Ishikawa (cell line): ENCODE measurements at regions not wholly inside any gene's neighbourhood (a gene's known extent, or its start where the extent isn't known, plus 50 kb on each side); places are given as distances from the start of the nearest gene placed in this dataset.

Experiments
- CEBPB ChIP-seq: IDR thresholded peaks from 2 replicates; pipeline ENCODE4 v1.6.1; 2012
- CREB1 ChIP-seq: IDR thresholded peaks from 2 replicates; pipeline ENCODE4 v1.6.1; 2012; ENCODE audit warnings: low read depth
- EGR1 ChIP-seq: IDR thresholded peaks from 2 replicates; pipeline ENCODE4 v1.6.1; 2012
- EP300 ChIP-seq: IDR thresholded peaks from 2 replicates; pipeline ENCODE4 v1.6.1; 2012; ENCODE audit warnings: borderline replicate concordance
- FOXM1 ChIP-seq: IDR thresholded peaks from 2 replicates; pipeline ENCODE4 v1.6.1; 2012; ENCODE audit warnings: low read depth, borderline replicate concordance
- MAX ChIP-seq: IDR thresholded peaks from 2 replicates; pipeline ENCODE4 v1.6.1; 2012
- NFIC ChIP-seq: IDR thresholded peaks from 2 replicates; pipeline ENCODE4 v1.6.1; 2012
- RAD21 ChIP-seq: IDR thresholded peaks from 2 replicates; pipeline ENCODE4 v1.6.1; 2012; ENCODE audit warnings: low read depth
- REST ChIP-seq: IDR thresholded peaks from 2 replicates; pipeline ENCODE4 v1.6.1; 2012; ENCODE audit warnings: low read depth, mild to moderate bottlenecking
- TAF1 ChIP-seq: IDR thresholded peaks from 2 replicates; pipeline ENCODE4 v1.6.1; 2012; ENCODE audit warnings: low read depth, mild to moderate bottlenecking
- TCF12 ChIP-seq: IDR thresholded peaks from 2 replicates; pipeline ENCODE4 v1.6.1; 2012; ENCODE audit warnings: low read depth
- TEAD4 ChIP-seq: IDR thresholded peaks from 2 replicates; pipeline ENCODE4 v1.6.1; 2012
- USF1 ChIP-seq: IDR thresholded peaks from 2 replicates; pipeline ENCODE4 v1.6.1; 2012
- YY1 ChIP-seq: IDR thresholded peaks from 2 replicates; pipeline ENCODE4 v1.6.1; 2012; ENCODE audit warnings: low read depth
- ZBTB7A ChIP-seq: IDR thresholded peaks from 2 replicates; pipeline ENCODE4 v1.6.1; 2012; ENCODE audit warnings: low read depth

GRCh38 chr4:127118681-127119080 lies 514.1 kb upstream of the INTU start:
- TF ChIP-seq MAX (no peak), NFIC (no peak)

- TF ChIP-seq FOXM1 (no peak), YY1 (no peak), TEAD4 (no peak), TAF1 (no peak), MAX (no peak), EP300 (no peak), REST (no peak)
Measured at GRCh38 chr4:127120441-127121090, 512.2 kb upstream of the INTU start.

- TF ChIP-seq FOXM1 (no peak), USF1 (no peak), TAF1 (no peak), RAD21 (peak; percentile 34; the same call in 1 of the 2 replicates)
Measured at GRCh38 chr4:127124919-127125318, 507.8 kb upstream of the INTU start.

- no peak for TF ChIP-seq YY1
- TF ChIP-seq TCF12 = no peak
- no peak for TF ChIP-seq CEBPB
- TF ChIP-seq RAD21 = no peak
- TF ChIP-seq REST = no peak
- no peak for TF ChIP-seq FOXM1
Measured at GRCh38 chr4:127126718-127127117, 506.0 kb upstream of the INTU start.

- TF ChIP-seq TEAD4 (no peak), TCF12 (no peak), EP300 (peak; percentile 14; the same call in 1 of the 2 replicates), YY1 (no peak), EGR1 (no peak), CREB1 (no peak), TAF1 (no peak), CEBPB (no peak), RAD21 (no peak), NFIC (peak; percentile 35; the same call in 1 of the 2 replicates), MAX (no peak), ZBTB7A (no peak)
Measured at GRCh38 chr4:127131527-127131926, 501.2 kb upstream of the INTU start.

- TF ChIP-seq ZBTB7A = no peak
- no peak for TF ChIP-seq EP300
- TF ChIP-seq TEAD4 = no peak
- TF ChIP-seq MAX = no peak
- TF ChIP-seq CEBPB = no peak
- no peak for TF ChIP-seq EGR1
- TF ChIP-seq REST = no peak
- no peak for TF ChIP-seq USF1
- no peak for TF ChIP-seq FOXM1
- TF ChIP-seq TAF1 = no peak
- no peak for TF ChIP-seq TCF12
- TF ChIP-seq YY1 = no peak
- no peak for TF ChIP-seq RAD21
- TF ChIP-seq NFIC = no peak
- no peak for TF ChIP-seq CREB1
Measured at GRCh38 chr4:127134490-127134889, 498.3 kb upstream of the INTU start.
